ENCODE measurements at regions not wholly inside any gene's neighbourhood (a gene's known extent, or its start where the extent isn't known, plus 50 kb on each side); places are given as distances from the start of the nearest gene placed in this dataset.

DNA sequence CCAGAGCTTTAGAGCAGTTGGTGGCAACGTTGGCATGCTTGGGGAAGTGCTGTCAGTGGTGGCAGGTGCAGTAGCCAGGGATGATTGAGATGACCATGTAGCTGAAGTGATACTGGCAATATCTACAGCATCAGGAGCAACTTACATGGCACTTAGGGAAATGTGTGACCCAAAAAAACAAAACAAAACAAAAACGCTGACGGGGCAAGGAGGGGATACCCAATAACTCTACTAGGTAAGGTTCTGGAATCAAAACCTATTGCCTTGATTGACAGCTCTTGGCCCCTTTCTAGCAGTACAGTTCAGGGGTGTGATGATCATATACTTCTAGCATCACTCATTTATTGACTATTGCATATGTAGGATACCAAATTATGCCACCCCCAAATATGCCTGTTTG lies 312.6 kb downstream of the AASDHPPT start:
- TF ChIP-seq CTCF (IDR thresholded peaks at IDR 0.05; ENCODE audit: low read depth, low read length, missing input control): no peak
- TF ChIP-seq, protein P1, sequence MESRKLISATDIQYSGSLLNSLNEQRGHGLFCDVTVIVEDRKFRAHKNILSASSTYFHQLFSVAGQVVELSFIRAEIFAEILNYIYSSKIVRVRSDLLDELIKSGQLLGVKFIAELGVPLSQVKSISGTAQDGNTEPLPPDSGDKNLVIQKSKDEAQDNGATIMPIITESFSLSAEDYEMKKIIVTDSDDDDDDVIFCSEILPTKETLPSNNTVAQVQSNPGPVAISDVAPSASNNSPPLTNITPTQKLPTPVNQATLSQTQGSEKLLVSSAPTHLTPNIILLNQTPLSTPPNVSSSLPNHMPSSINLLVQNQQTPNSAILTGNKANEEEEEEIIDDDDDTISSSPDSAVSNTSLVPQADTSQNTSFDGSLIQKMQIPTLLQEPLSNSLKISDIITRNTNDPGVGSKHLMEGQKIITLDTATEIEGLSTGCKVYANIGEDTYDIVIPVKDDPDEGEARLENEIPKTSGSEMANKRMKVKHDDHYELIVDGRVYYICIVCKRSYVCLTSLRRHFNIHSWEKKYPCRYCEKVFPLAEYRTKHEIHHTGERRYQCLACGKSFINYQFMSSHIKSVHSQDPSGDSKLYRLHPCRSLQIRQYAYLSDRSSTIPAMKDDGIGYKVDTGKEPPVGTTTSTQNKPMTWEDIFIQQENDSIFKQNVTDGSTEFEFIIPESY (IDR thresholded peaks at IDR 0.05): no peak
- no peak for TF ChIP-seq SP1 (IDR thresholded peaks at IDR 0.05)
